NCI-H526 treated with DMSO at 0.1 percent for 48 hours (cell line): ENCODE measurements at regions not wholly inside any gene's neighbourhood (a gene's known extent, or its start where the extent isn't known, plus 50 kb on each side); places are given as distances from the start of the nearest gene placed in this dataset.
"Not testable (repeated sequence)": the region's sequence is repeated elsewhere in the genome, so short reads cannot be mapped to it uniquely, and the experiment has no call there.

Experiments used
- DNase-seq: peaks from one replicate; lab custom pipeline; 2025; lab: John Stamatoyannopoulos, UW

GRCh38 chr15:92825985-92826384 is 74.1 kb upstream of the CHD2 start:
- DNase-seq, result no peak

- DNase-seq, result not testable (repeated sequence)
These were observed 72.1 kb upstream of the CHD2 start for GRCh38 chr15:92827991-92828390.

GRCh38 chr15:92829875-92830274 is 70.2 kb upstream of the CHD2 start:
- no peak for DNase-seq

- DNase-seq, result no peak
These were observed 68.8 kb upstream of the CHD2 start for GRCh38 chr15:92831336-92831654.

GRCh38 chr15:92831655-92832328 is 68.3 kb upstream of the CHD2 start:
- peak; percentile 99 for DNase-seq

- DNase-seq, result no peak
These were observed 67.1 kb upstream of the CHD2 start for GRCh38 chr15:92833106-92833433.

- DNase-seq, result no peak
These were observed 66.4 kb upstream of the CHD2 start for GRCh38 chr15:92833493-92834271.

- no peak for DNase-seq
These were observed 60.4 kb upstream of the CHD2 start for GRCh38 chr15:92839696-92840095.

- DNase-seq, result no peak
These were observed 60.0 kb upstream of the CHD2 start for GRCh38 chr15:92840149-92840548.

GRCh38 chr15:92843326-92843725 is 56.8 kb upstream of the CHD2 start:
- no peak for DNase-seq

- DNase-seq, result no peak
These were observed 56.3 kb upstream of the CHD2 start for GRCh38 chr15:92843814-92844213.

GRCh38 chr15:92845126-92845508 is 55.0 kb upstream of the CHD2 start:
- DNase-seq, result no peak

GRCh38 chr15:92846741-92847140 is 53.4 kb upstream of the CHD2 start:
- DNase-seq, result no peak

- DNase-seq, result no peak
These were observed 52.3 kb upstream of the CHD2 start for GRCh38 chr15:92847841-92848240.

- no peak for DNase-seq
These were observed 51.7 kb upstream of the CHD2 start for GRCh38 chr15:92848464-92848851.

- no peak for DNase-seq
These were observed 51.1 kb upstream of the CHD2 start for GRCh38 chr15:92848852-92849598.

GRCh38 chr15:92850218-92850617 is 49.9 kb upstream of the CHD2 start:
- DNase-seq, result not testable (repeated sequence)
